ENCODE measurements at regions not wholly inside any gene's neighbourhood (a gene's known extent, or its start where the extent isn't known, plus 50 kb on each side); places are given as distances from the start of the nearest gene placed in this dataset.
"Not testable (repeated sequence)": the region's sequence is repeated elsewhere in the genome, so short reads cannot be mapped to it uniquely, and the experiment has no call there.

GRCh38 chr1:19024532-19024931 is 68.1 kb upstream of the IFFO2 start:
- Histone ChIP-seq H4K20me1 (ENCODE audit: insufficient read depth) (no peaks in the 10 kb centered on the region), H3K9ac (no peak overlapping the region), H3K36me3 (ENCODE audit: insufficient read depth) (no peaks in the 10 kb centered on the region), H2AFZ (ENCODE audit: low read depth) (no peak overlapping the region), H3K4me3 (IDR thresholded peaks at IDR 0.05; ENCODE audit: insufficient read depth, low read depth, low read length) (no peak overlapping the region), H3K4me2 (no peak overlapping the region), H3K27ac (no peak overlapping the region), H3K27me3 (ENCODE audit: insufficient read depth, low read depth) (peaks cover 14% of the 10 kb centered on the region; the same call in 1 of the 2 replicates), H3K79me2 (ENCODE audit: insufficient read depth, low read depth) (no peaks in the 10 kb centered on the region), H3K4me1 (ENCODE audit: low read depth, poor library complexity, severe bottlenecking) (no peaks in the 10 kb centered on the region)
- TF ChIP-seq, protein P1, sequence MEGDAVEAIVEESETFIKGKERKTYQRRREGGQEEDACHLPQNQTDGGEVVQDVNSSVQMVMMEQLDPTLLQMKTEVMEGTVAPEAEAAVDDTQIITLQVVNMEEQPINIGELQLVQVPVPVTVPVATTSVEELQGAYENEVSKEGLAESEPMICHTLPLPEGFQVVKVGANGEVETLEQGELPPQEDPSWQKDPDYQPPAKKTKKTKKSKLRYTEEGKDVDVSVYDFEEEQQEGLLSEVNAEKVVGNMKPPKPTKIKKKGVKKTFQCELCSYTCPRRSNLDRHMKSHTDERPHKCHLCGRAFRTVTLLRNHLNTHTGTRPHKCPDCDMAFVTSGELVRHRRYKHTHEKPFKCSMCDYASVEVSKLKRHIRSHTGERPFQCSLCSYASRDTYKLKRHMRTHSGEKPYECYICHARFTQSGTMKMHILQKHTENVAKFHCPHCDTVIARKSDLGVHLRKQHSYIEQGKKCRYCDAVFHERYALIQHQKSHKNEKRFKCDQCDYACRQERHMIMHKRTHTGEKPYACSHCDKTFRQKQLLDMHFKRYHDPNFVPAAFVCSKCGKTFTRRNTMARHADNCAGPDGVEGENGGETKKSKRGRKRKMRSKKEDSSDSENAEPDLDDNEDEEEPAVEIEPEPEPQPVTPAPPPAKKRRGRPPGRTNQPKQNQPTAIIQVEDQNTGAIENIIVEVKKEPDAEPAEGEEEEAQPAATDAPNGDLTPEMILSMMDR (conservative IDR thresholded peaks at IDR 0.05; ENCODE audit: low read depth, low read length) = no peak

GRCh38 chr1:19023787-19024186 is 67.3 kb upstream of the IFFO2 start:
- H3K27me3 ChIP-seq (ENCODE audit: insufficient read depth, low read depth) = peaks cover 10% of the 10 kb centered on the region; the same call in 1 of the 2 replicates

DNA sequence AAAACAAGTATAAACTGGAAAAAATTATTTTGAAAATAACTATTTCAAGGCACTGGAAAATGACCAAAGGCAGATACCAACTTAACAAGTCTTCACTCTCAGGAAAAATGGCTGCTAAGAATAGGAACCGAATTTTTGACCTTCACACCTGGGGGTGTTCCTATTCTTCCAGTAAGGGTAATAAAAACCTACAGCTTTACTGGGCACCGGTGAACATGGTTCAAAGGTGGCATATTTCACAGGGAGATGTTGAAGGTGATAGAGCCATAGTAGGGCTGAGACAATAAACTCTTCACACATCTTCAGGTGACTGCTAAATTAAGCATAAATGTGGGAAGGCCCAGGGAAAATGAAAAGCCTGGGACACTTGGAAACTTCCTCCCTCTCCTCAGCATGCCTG is 65.4 kb upstream of the IFFO2 start:
- no peak overlapping the region for H3K4me3 ChIP-seq (IDR thresholded peaks at IDR 0.05; ENCODE audit: insufficient read depth, low read depth, low read length)
- H4K20me1 ChIP-seq (ENCODE audit: insufficient read depth) = no peaks in the 10 kb centered on the region
- TF ChIP-seq, protein P1 (conservative IDR thresholded peaks at IDR 0.05; ENCODE audit: low read depth, low read length) = no peak
- H3K9ac ChIP-seq = no peak overlapping the region
- no peaks in the 10 kb centered on the region for H3K36me3 ChIP-seq (ENCODE audit: insufficient read depth)
- no peaks in the 10 kb centered on the region for H3K4me1 ChIP-seq (ENCODE audit: low read depth, poor library complexity, severe bottlenecking)
- H3K79me2 ChIP-seq (ENCODE audit: insufficient read depth, low read depth) = no peaks in the 10 kb centered on the region
- H3K27ac ChIP-seq = no peak overlapping the region
- H2AFZ ChIP-seq (ENCODE audit: low read depth) = no peak overlapping the region
- no peak overlapping the region for H3K4me2 ChIP-seq
- peaks cover 13% of the 10 kb centered on the region; the same call in 1 of the 2 replicates for H3K27me3 ChIP-seq (ENCODE audit: insufficient read depth, low read depth)

More at GRCh38 chr1:19023787-19024186, 67.3 kb upstream of the IFFO2 start:
- H3K4me2 ChIP-seq = no peak overlapping the region
- H3K27ac ChIP-seq = no peak overlapping the region
- no peak overlapping the region for H3K4me3 ChIP-seq (IDR thresholded peaks at IDR 0.05; ENCODE audit: insufficient read depth, low read depth, low read length)
- H2AFZ ChIP-seq (ENCODE audit: low read depth) = no peak overlapping the region
- H3K79me2 ChIP-seq (ENCODE audit: insufficient read depth, low read depth) = no peaks in the 10 kb centered on the region
- no peaks in the 10 kb centered on the region for H3K36me3 ChIP-seq (ENCODE audit: insufficient read depth)
- no peak overlapping the region for H3K9ac ChIP-seq
- no peaks in the 10 kb centered on the region for H4K20me1 ChIP-seq (ENCODE audit: insufficient read depth)
- no peaks in the 10 kb centered on the region for H3K4me1 ChIP-seq (ENCODE audit: low read depth, poor library complexity, severe bottlenecking)
- TF ChIP-seq, protein P1 (conservative IDR thresholded peaks at IDR 0.05; ENCODE audit: low read depth, low read length) = no peak

- H3K9ac ChIP-seq; H3K4me1 ChIP-seq (ENCODE audit: low read depth, poor library complexity, severe bottlenecking); H3K36me3 ChIP-seq (ENCODE audit: insufficient read depth); H4K20me1 ChIP-seq (ENCODE audit: insufficient read depth); H3K4me2 ChIP-seq; H3K79me2 ChIP-seq (ENCODE audit: insufficient read depth, low read depth); H3K4me3 ChIP-seq (IDR thresholded peaks at IDR 0.05; ENCODE audit: insufficient read depth, low read depth, low read length); H2AFZ ChIP-seq (ENCODE audit: low read depth); H3K27ac ChIP-seq: not testable (repeated sequence)
- peaks cover 27% of the 10 kb centered on the region for H3K27me3 ChIP-seq (ENCODE audit: insufficient read depth, low read depth)
Measured at GRCh38 chr1:19019288-19019687, 62.8 kb upstream of the IFFO2 start.

GRCh38 chr1:19015476-19015875 is 59.0 kb upstream of the IFFO2 start:
- Histone ChIP-seq H3K4me1 (ENCODE audit: low read depth, poor library complexity, severe bottlenecking) (no peaks in the 10 kb centered on the region), H3K4me3 (IDR thresholded peaks at IDR 0.05; ENCODE audit: insufficient read depth, low read depth, low read length) (no peak overlapping the region), H3K79me2 (ENCODE audit: insufficient read depth, low read depth) (no peaks in the 10 kb centered on the region), H2AFZ (ENCODE audit: low read depth) (no peak overlapping the region), H4K20me1 (ENCODE audit: insufficient read depth) (no peaks in the 10 kb centered on the region), H3K4me2 (no peak overlapping the region), H3K27me3 (ENCODE audit: insufficient read depth, low read depth) (peaks cover 58% of the 10 kb centered on the region), H3K27ac (no peak overlapping the region), H3K9ac (no peak overlapping the region), H3K36me3 (ENCODE audit: insufficient read depth) (no peaks in the 10 kb centered on the region)
- TF ChIP-seq, protein P1 (conservative IDR thresholded peaks at IDR 0.05; ENCODE audit: low read depth, low read length) = no peak

Measured in KMS-11 (cell line).